ENCODE measurements at regions not wholly inside any gene's neighbourhood (a gene's known extent, or its start where the extent isn't known, plus 50 kb on each side); places are given as distances from the start of the nearest gene placed in this dataset.
A peak's percentile ranks its signal among the peaks of the same experiment; 100 is the strongest.

GRCh38 chr16:51723036-51723724, 572.1 kb upstream of the SALL1 start:
- TF ChIP-seq CTCF (IDR thresholded peaks at IDR 0.05; ENCODE audit: borderline replicate concordance, extremely low read depth, insufficient read depth): no peak
- H3K4me3 ChIP-seq (ENCODE audit: low read length in 3 of 3): no peak overlapping the region
- H3K9me3 ChIP-seq (ENCODE audit: control insufficient read depth in 2 of 3, insufficient read depth in 1 of 3, low read length in 3 of 3): no peaks in the 10 kb centered on the region
- no peaks in the 10 kb centered on the region for H3K4me1 ChIP-seq (ENCODE audit: control insufficient read depth in 2 of 3, insufficient read depth in 2 of 3, low read depth in 1 of 3, low read length in 3 of 3)
- no peaks in the 10 kb centered on the region for H3K36me3 ChIP-seq (ENCODE audit: control insufficient read depth in 2 of 3, insufficient read depth in 3 of 3, low read length in 3 of 3)
- intact Hi-C loops (cut with DNase I): no loop called here
- DNase-seq (peak in 3 of 5 donors; percentile 49 to 82 (median 71)), FAIRE-seq (no peak)
- no peak overlapping the region for H3K27ac ChIP-seq (ENCODE audit: low read depth in 2 of 2, low read length in 2 of 2)
- no peaks in the 10 kb centered on the region for H3K27me3 ChIP-seq (ENCODE audit: control insufficient read depth, insufficient read depth, low read length)
- H3K9ac ChIP-seq (ENCODE audit: low read length in 3 of 3): no peak overlapping the region

- no peak for FAIRE-seq
- Histone ChIP-seq H3K9ac (ENCODE audit: low read length in 3 of 3) (no peak overlapping the region), H3K27me3 (ENCODE audit: control insufficient read depth, insufficient read depth, low read length) (no peaks in the 10 kb centered on the region), H3K9me3 (ENCODE audit: control insufficient read depth in 2 of 3, insufficient read depth in 1 of 3, low read length in 3 of 3) (no peaks in the 10 kb centered on the region), H3K27ac (ENCODE audit: low read depth in 2 of 2, low read length in 2 of 2) (no peak overlapping the region), H3K4me3 (ENCODE audit: low read length in 3 of 3) (no peak overlapping the region), H3K36me3 (ENCODE audit: control insufficient read depth in 2 of 3, insufficient read depth in 3 of 3, low read length in 3 of 3) (no peaks in the 10 kb centered on the region), H3K4me1 (ENCODE audit: control insufficient read depth in 2 of 3, insufficient read depth in 2 of 3, low read depth in 1 of 3, low read length in 3 of 3) (no peaks in the 10 kb centered on the region)
- intact Hi-C loops (cut with DNase I): no loop called here
- no peak for TF ChIP-seq CTCF (IDR thresholded peaks at IDR 0.05; ENCODE audit: borderline replicate concordance, extremely low read depth, insufficient read depth)
- no peak for DNase-seq
These were observed 571.4 kb upstream of the SALL1 start for GRCh38 chr16:51722467-51722866.

- DNase-seq (no peak), FAIRE-seq (no peak)
- Histone ChIP-seq H3K4me1 (ENCODE audit: control insufficient read depth in 2 of 3, insufficient read depth in 2 of 3, low read depth in 1 of 3, low read length in 3 of 3) (no peaks in the 10 kb centered on the region), H3K9ac (ENCODE audit: low read length in 3 of 3) (no peak overlapping the region), H3K27me3 (ENCODE audit: control insufficient read depth, insufficient read depth, low read length) (no peaks in the 10 kb centered on the region), H3K27ac (ENCODE audit: low read depth in 2 of 2, low read length in 2 of 2) (no peak overlapping the region), H3K36me3 (ENCODE audit: control insufficient read depth in 2 of 3, insufficient read depth in 3 of 3, low read length in 3 of 3) (no peaks in the 10 kb centered on the region), H3K4me3 (ENCODE audit: low read length in 3 of 3) (no peak overlapping the region), H3K9me3 (ENCODE audit: control insufficient read depth in 2 of 3, insufficient read depth in 1 of 3, low read length in 3 of 3) (no peaks in the 10 kb centered on the region)
- no peak for TF ChIP-seq CTCF (IDR thresholded peaks at IDR 0.05; ENCODE audit: borderline replicate concordance, extremely low read depth, insufficient read depth)
- intact Hi-C loops (cut with DNase I): no loop called here
These were observed 568.3 kb upstream of the SALL1 start for GRCh38 chr16:51719376-51719775.

GRCh38 chr16:51716195-51716594, 565.1 kb upstream of the SALL1 start:
- Histone ChIP-seq H3K9ac (ENCODE audit: low read length in 3 of 3) (no peak overlapping the region), H3K27ac (ENCODE audit: low read depth in 2 of 2, low read length in 2 of 2) (no peak overlapping the region), H3K27me3 (ENCODE audit: control insufficient read depth, insufficient read depth, low read length) (no peaks in the 10 kb centered on the region), H3K4me3 (ENCODE audit: low read length in 3 of 3) (no peak overlapping the region), H3K9me3 (ENCODE audit: control insufficient read depth in 2 of 3, insufficient read depth in 1 of 3, low read length in 3 of 3) (no peaks in the 10 kb centered on the region), H3K36me3 (ENCODE audit: control insufficient read depth in 2 of 3, insufficient read depth in 3 of 3, low read length in 3 of 3) (no peaks in the 10 kb centered on the region), H3K4me1 (ENCODE audit: control insufficient read depth in 2 of 3, insufficient read depth in 2 of 3, low read depth in 1 of 3, low read length in 3 of 3) (no peaks in the 10 kb centered on the region)
- FAIRE-seq (no peak), DNase-seq (no peak)
- intact Hi-C loops (cut with DNase I): no loop called here
- no peak for TF ChIP-seq CTCF (IDR thresholded peaks at IDR 0.05; ENCODE audit: borderline replicate concordance, extremely low read depth, insufficient read depth)
